Fibroblast of pulmonary artery (primary cell): ENCODE measurements at regions not wholly inside any gene's neighbourhood (a gene's known extent, or its start where the extent isn't known, plus 50 kb on each side); places are given as distances from the start of the nearest gene placed in this dataset.

Experiments used
- DNase-seq: peaks from one replicate; pipeline ENCODE4 v3.0.0-alpha.2; 2010; ENCODE audit warnings: low read depth
- H3K4me3 ChIP-seq: replicated peaks from 2 replicates; pipeline ENCODE4 v1.5.1; 2011; ENCODE audit warnings: low read depth, mild to moderate bottlenecking, control low read depth, low read length, moderate library complexity
- TF ChIP-seq, protein P1 (sequence below): IDR thresholded peaks from 2 replicates; pipeline ENCODE4 v1.5.1; 2011; ENCODE audit warnings: mild to moderate bottlenecking, control low read depth, low read length, inconsistent platforms; ENCODE audit errors: missing control alignments

DNA sequence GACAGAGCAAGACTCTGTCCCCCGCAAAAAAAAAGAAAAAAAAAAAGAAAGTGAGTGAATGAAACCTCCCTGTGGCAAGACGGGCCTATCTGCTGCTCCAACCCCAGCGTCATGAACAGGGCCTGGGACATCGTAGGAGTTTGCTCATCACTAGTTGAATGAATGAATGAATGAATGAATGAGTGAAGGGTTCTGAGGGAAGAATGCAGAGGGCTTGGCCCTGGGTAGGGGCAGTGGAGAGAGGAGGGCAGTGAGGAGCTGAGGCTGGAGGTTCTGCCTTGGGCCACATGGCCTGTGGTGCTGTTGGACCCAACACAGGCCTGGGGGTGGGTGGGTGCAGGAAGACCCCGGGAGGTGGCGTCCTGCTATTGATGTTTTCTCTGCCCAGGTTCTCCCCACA is 125.5 kb upstream of the CIBAR2 start:
- DNase-seq = no peak
- no peak overlapping the region for H3K4me3 ChIP-seq
- TF ChIP-seq, protein P1, sequence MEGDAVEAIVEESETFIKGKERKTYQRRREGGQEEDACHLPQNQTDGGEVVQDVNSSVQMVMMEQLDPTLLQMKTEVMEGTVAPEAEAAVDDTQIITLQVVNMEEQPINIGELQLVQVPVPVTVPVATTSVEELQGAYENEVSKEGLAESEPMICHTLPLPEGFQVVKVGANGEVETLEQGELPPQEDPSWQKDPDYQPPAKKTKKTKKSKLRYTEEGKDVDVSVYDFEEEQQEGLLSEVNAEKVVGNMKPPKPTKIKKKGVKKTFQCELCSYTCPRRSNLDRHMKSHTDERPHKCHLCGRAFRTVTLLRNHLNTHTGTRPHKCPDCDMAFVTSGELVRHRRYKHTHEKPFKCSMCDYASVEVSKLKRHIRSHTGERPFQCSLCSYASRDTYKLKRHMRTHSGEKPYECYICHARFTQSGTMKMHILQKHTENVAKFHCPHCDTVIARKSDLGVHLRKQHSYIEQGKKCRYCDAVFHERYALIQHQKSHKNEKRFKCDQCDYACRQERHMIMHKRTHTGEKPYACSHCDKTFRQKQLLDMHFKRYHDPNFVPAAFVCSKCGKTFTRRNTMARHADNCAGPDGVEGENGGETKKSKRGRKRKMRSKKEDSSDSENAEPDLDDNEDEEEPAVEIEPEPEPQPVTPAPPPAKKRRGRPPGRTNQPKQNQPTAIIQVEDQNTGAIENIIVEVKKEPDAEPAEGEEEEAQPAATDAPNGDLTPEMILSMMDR = no peak

DNA sequence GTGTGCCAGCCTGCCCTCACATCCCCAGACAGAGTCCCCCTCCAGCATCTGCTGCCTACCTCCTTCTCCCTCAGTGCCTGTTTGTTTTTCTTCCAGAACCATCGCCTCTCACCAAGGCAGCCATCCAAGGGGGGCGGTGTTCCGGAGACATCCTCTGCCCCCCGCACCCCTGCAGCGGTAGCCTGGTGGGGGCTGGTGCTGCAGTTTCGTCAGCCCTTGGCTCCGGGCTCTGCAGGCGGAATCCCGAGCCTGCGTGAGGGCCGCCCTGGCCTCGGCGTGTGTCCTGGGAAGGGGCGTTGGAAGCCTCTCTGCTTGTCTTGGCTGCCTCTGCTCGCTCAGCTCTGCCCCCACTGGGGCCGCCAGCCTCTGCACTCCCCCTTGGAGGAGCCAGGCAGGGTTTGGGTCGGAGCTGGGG is 126.0 kb upstream of the CIBAR2 start:
- H3K4me3 ChIP-seq = no peak overlapping the region
- TF ChIP-seq, protein P1 = peak; percentile 24
- DNase-seq = peak; percentile 91

DNA sequence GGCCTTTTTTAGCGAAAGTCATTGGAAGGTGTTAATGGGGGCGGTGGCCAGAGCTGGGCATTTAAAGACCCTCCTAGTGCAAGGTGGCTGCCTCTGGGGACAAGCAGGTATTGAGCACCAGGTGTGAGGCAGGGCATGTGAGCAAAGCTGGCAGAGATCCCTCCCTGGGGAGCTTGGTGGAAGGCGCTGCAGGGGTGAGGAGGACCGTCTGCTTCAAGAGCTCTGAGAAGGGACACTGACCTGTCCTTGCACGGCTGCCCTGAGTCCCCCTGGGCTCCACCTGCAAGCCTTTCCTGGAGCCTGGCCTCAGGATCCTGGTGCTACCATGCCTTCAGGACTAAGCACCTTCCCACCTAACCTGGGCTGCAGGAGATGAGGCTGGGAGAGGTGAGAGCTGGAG is 127.0 kb upstream of the CIBAR2 start:
- no peak for DNase-seq
- TF ChIP-seq, protein P1 = no peak
- no peak overlapping the region for H3K4me3 ChIP-seq

DNA sequence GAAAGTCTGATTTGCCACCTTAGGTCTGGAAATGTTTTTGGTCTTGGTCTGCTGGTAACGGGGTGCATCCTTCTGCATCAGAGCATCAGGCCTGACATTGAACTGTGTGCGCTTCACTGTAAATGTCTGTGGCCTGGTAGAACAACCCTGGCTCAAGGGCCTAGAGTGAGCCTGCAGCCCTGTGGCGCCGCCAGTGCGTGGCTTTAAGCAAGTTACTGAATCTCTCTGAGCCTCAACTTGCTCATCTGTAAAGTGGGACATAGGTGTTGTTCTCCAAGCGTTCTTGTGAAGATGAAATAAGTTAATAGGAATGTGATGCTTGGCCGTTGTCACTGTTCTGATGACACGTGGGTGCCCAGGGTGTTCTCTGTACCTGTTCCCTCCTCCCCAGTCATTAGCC is 127.6 kb upstream of the CIBAR2 start:
- DNase-seq = no peak
- H3K4me3 ChIP-seq = no peak overlapping the region

DNA sequence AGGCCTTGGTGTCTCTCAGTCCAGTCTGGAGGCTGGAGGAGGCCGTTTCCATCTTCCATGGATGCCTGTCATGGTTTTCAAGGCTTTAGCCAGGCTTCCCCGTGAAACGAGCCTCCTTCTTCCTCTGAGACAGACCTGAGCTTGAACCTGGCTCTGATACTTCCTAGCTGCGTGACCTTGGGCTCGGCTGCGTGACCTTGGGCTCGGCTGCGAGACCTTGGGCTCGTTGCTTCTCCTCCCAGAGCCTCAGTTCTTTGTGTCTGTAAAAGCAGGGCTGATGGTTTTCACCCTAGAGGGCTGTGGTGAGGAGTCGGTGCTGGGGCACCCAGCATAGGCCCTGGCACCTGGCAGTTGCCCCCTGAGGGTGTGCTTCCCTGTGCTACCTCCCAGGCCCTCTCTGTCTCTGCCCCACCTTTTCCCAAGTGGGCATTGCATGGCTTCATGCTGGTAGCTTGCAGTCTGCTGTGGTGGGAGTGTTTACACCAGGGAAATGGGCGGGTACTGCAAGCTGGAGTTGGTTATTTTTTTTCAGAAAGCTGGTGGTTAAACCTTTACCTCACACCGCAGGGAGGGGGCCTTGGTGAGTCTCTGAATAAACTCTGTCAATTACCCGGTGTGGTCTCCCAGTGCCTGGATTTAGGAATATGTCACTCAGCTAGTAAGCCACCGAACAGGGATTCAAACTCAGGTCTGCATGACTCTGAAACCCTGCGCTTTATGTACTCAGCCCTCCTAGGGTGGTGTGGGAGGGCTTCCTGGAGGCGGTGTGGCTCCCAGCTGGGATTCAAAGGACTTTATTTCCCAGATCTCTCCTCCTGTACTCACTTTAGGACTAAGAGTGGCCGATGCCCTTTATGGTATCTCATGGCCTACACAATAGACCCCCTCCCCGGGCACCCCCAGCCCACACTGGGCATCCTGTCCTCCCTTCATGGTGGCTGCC is 129.0 kb upstream of the CIBAR2 start:
- TF ChIP-seq, protein P1 = no peak
- DNase-seq = no peak
- H3K4me3 ChIP-seq = no peak overlapping the region

More for the DNA sequence above, 127.6 kb upstream of the CIBAR2 start:
- TF ChIP-seq, protein P1 = no peak

DNA sequence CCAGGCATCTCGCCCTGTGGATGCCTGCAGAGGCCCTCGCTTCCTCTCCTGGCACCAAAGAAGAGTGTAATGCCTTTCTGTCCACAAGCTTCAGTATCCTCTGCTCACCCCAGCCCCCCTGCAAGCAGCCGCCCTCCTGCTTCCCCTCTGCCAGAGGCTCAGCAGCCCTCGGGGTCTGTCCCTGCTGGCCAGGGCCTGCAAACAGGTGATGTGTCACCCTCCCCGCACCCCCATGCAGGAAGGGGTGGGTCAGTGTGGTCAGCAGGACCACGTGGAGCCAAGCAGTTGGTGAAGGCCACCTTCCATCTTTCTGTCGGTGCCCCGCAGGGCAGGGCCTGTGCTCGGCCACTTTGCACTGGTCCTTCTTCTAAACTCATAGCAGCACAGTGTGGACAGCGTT is 129.9 kb upstream of the CIBAR2 start:
- no peak for DNase-seq
- H3K4me3 ChIP-seq = no peak overlapping the region
- TF ChIP-seq, protein P1 = no peak
